K562 (cell line): ENCODE measurements at regions not wholly inside any gene's neighbourhood (a gene's known extent, or its start where the extent isn't known, plus 50 kb on each side); places are given as distances from the start of the nearest gene placed in this dataset.
A peak's percentile ranks its signal among the peaks of the same experiment; 100 is the strongest.

Experiments used
- BCLAF1 ChIP-seq, 2 experiments: fragments of 450-650 bp in 1 of 2; IDR thresholded peaks; 2 replicates each; pipeline ENCODE4 v1.6.1; 2011 to 2017; ENCODE audit warnings: low read depth in 2 of 2, antibody characterized with exemption in 1 of 2, borderline replicate concordance in 1 of 2, low read length in 1 of 2, mild to moderate bottlenecking in 1 of 2, mixed read lengths in 1 of 2; ENCODE audit not compliant: control insufficient read depth in 1 of 2
- BRCA1 ChIP-seq, 2 experiments: fragments of 450-650 bp in 1 of 2; sonication (generic) in 1 of 2; formaldehyde crosslinking in 1 of 2; IDR thresholded peaks; 2 replicates each; pipeline versions ENCODE4 v1.5.0 to v1.6.1; 2017 to 2020; ENCODE audit warnings: mild to moderate bottlenecking in 1 of 2, missing genetic modification reagents in 1 of 2
- CTCF ChIP-seq, 3 experiments: IDR thresholded peaks in 2 of 3; conservative IDR thresholded peaks in 1 of 3; 2 replicates each; pipeline ENCODE4 v1.5.1; 2011 to 2012; ENCODE audit warnings: low read length in 3 of 3, mild to moderate bottlenecking in 3 of 3, control low read depth in 2 of 3, improper control_type of control experiment in 1 of 3, inconsistent platforms in 1 of 3, low read depth in 1 of 3, mixed read lengths in 1 of 3, moderate library complexity in 1 of 3; ENCODE audit not compliant: insufficient read depth in 2 of 3
- ILK ChIP-seq: fragments of 450-650 bp; IDR thresholded peaks from 2 replicates; pipeline ENCODE4 v1.6.1; 2016; ENCODE audit warnings: missing genetic modification characterization, low read depth, mild to moderate bottlenecking, missing compliant biosample characterization, moderate library complexity, borderline replicate concordance
- L3MBTL2 ChIP-seq: fragments of 450-650 bp; IDR thresholded peaks from 2 replicates; pipeline ENCODE4 v1.6.1; 2016; ENCODE audit warnings: mild to moderate bottlenecking, moderate library complexity
- PKNOX1 ChIP-seq: fragments of 450-650 bp; IDR thresholded peaks from 2 replicates; pipeline ENCODE4 v1.6.1; 2016
- TFAP4 ChIP-seq: sonication (generic); formaldehyde crosslinking; IDR thresholded peaks from 2 replicates; pipeline ENCODE4 v1.8.0; 2022; ENCODE audit warnings: missing genetic modification reagents, mild to moderate bottlenecking, moderate library complexity, borderline replicate concordance
- YBX1 ChIP-seq: fragments of 450-650 bp; IDR thresholded peaks from 2 replicates; pipeline ENCODE4 v1.7.1; 2016; ENCODE audit warnings: mild to moderate bottlenecking
- ZC3H4 ChIP-seq: sonication (generic); formaldehyde crosslinking; IDR thresholded peaks from 2 replicates; pipeline ENCODE4 v1.9.0; 2021; ENCODE audit warnings: missing genetic modification reagents, borderline replicate concordance
- ZMIZ1 ChIP-seq, 2 experiments: fragments of 150-350 bp in 1 of 2; IDR thresholded peaks; 2 replicates each; pipeline ENCODE4 v1.6.1; 2012 to 2016; ENCODE audit warnings: low read depth in 2 of 2, low read length in 2 of 2, mild to moderate bottlenecking in 1 of 2, moderate library complexity in 1 of 2

- peak; percentile 41; the same call in 1 of the 2 replicates for TF ChIP-seq TFAP4 (CRISPR knock-in tag)
- no peak for TF ChIP-seq ILK (tag)
- peak; percentile 37 for TF ChIP-seq PKNOX1
- TF ChIP-seq CTCF (IDR thresholded peaks at IDR 0.05 in 2 of 3, conservative IDR thresholded peaks at IDR 0.05 in 1 of 3; ENCODE audit: insufficient read depth in 2 of 3, low read depth in 1 of 3, low read length in 3 of 3): no peak
- TF ChIP-seq ZC3H4 (CRISPR knock-in tag): no peak
- peak in 1 of 2 experiments; percentile 72; a peak in 1 of 4 replicates for TF ChIP-seq ZMIZ1 (IDR thresholded peaks at IDR 0.05; ENCODE audit: low read depth in 2 of 2, low read length in 2 of 2)
- no peak for TF ChIP-seq BCLAF1 (IDR thresholded peaks at IDR 0.05; ENCODE audit: borderline replicate concordance in 1 of 2, control insufficient read depth in 1 of 2, low read depth in 2 of 2, low read length in 1 of 2)
- TF ChIP-seq YBX1: no peak
- TF ChIP-seq L3MBTL2: peak; percentile 22; the same call in 1 of the 2 replicates
- no peak for TF ChIP-seq BRCA1 (IDR thresholded peaks at IDR 0.05)
- no peak for TF ChIP-seq BRCA1 (CRISPR knock-in tag; IDR thresholded peaks at IDR 0.05)
These were observed 64.0 kb downstream of the BOLA3 start (continued) for GRCh38 chr2:74083750-74084149.
